Activated T-cell treated with anti-CD3 and anti-CD28 coated beads for 4 hours (primary cell): ENCODE measurements at regions not wholly inside any gene's neighbourhood (a gene's known extent, or its start where the extent isn't known, plus 50 kb on each side); places are given as distances from the start of the nearest gene placed in this dataset.
"Not testable (repeated sequence)": the region's sequence is repeated elsewhere in the genome, so short reads cannot be mapped to it uniquely, and the experiment has no call there.

Experiments
- DNase-seq: peaks from one replicate; pipeline ENCODE4 v3.0.0-alpha.2; 2020

DNA sequence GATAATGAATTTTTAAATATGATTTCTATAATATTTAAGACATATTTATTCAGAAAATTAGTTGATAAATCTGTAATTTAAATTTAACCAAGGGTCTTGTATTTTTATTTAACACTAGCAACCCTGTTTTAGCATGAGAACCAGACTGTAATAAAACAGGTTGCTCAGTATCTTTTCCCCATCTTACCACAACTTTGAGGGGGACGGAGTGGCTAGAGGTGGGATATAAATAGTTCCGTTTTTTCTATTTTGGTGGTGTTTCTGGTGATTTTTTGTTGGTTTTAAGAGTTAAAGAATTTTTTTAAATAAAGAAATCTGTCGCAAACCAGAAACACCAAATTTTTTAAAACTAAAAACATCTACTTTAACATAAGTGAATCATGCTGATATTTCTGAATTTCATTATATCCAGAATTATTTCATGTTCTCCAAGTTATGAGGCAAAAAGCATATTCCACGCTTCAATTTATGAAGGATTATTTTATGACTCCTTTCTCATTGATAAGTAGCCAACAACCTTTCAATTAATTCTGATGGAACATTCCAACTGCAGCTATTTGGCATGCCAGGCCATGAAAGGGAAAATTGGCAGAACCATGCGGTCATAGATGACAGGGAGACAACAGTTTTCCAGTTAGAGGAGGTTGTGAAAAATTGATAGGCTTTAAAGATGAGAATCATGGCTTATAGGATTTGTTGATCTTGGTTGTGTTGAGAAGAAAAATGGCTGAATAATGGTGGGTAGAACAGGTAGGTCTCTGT lies 151.9 kb upstream of the CARMIL1 start:
- no peak for DNase-seq

DNA sequence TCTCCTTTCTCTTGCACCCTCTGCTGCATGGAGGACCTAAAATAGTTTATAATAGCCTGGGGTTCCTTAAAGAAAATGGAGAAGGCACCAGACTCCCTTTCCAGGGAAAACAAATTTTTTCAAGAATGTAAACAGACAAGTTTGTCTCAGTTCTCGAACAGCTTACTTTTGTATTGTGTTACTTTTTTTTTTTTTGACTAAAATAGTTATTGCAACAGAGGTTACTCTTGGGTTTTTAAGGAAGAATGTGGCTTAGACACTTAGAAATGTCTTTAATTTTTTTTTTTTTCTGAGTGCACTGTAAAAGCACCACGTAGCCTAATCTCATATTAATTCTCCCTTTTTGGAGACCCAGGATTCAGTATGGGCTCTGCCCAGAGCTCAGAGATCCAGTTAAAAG lies 148.7 kb upstream of the CARMIL1 start:
- DNase-seq = no peak

GRCh38 chr6:25132934-25133333 lies 146.2 kb upstream of the CARMIL1 start:
- DNase-seq = no peak

DNA sequence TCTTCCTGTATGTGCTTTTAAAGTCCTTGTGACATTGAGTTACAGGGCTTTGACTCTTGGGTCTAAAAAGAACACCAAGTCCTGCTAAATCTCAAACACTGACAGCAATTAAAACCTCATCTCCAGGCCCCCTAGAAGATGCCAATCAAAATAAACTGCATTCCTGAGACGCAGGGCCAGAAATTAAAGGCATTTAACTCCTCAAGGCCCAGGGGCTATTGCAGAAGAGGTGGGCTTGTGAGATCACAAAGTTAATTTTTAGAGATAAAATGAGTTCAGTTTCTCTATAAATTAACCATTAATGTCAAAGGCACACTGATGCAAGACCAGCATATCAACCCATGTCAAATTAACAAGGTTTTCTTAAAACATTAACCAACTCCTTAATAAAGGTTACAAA lies 145.6 kb upstream of the CARMIL1 start:
- no peak for DNase-seq

GRCh38 chr6:25136854-25137253 lies 142.3 kb upstream of the CARMIL1 start:
- DNase-seq = no peak

- DNase-seq = no peak
Measured at GRCh38 chr6:25137480-25137879, 141.7 kb upstream of the CARMIL1 start.

- no peak for DNase-seq
Measured at GRCh38 chr6:25137916-25138232, 141.3 kb upstream of the CARMIL1 start.

GRCh38 chr6:25138233-25138933 lies 140.8 kb upstream of the CARMIL1 start:
- DNase-seq = peak; percentile 42

DNA sequence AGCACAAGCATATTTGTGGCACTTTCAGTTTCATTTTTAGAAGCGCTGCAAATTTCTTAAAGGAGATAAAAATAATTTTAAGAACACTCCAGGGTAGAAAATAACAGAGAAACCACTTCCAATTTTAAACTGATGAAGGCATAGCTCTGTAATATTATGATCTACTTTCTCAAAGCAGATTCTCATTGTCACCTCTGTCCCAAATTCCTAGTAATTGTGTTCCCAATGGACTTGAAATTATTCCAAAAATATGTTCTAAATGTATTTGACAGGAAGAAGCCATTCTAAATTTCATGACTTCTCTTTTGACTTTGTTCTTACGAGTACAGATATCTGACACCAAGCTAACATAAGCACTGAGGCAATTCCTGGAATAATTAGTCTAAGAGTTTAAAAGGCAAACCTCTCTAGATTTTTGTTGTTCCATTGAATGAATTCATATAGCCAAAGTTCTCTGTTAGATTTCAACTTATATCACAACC lies 140.2 kb upstream of the CARMIL1 start:
- no peak for DNase-seq

- not testable (repeated sequence) for DNase-seq
Measured at GRCh38 chr6:25139608-25140007, 139.6 kb upstream of the CARMIL1 start.

GRCh38 chr6:25142506-25142905 lies 136.7 kb upstream of the CARMIL1 start:
- no peak for DNase-seq

GRCh38 chr6:25144919-25145318 lies 134.3 kb upstream of the CARMIL1 start:
- no peak for DNase-seq

DNA sequence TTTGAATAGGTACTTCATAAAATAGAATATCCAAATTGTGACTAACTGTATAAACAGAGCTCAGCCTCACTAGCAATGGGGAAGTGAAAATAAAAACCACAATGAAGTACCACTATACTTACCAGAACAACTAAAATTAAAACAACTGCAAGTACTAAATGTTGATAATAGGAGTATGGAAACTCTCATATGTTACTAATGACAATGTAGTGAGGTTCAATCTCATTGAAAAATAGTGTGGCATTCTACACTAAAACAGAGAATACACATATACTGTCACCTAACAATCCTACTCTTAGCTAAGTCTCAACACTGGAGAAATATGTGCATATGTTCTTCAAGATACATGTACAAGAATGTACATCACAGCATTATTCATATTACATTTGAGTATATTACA lies 132.0 kb upstream of the CARMIL1 start:
- no peak for DNase-seq

- no peak for DNase-seq
Measured at GRCh38 chr6:25150031-25150430, 129.1 kb upstream of the CARMIL1 start.

DNA sequence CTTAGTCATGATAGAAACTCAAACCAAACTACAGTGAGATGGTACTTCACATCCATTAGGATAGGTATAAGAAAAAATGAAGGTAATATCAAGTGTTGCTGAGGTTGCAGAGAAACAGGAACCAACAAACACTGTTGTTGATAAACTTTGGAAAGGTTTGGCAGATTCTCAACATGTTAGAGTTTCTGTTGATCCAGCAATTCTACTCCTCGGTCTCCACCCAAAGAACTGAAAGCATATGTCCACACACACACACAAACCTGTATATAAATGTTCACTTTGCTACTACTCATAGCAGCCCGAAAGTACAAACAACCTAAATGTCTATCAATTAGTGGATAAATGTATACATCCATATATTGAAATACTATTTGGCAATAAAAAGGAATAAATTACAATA lies 128.3 kb upstream of the CARMIL1 start:
- DNase-seq = no peak

DNA sequence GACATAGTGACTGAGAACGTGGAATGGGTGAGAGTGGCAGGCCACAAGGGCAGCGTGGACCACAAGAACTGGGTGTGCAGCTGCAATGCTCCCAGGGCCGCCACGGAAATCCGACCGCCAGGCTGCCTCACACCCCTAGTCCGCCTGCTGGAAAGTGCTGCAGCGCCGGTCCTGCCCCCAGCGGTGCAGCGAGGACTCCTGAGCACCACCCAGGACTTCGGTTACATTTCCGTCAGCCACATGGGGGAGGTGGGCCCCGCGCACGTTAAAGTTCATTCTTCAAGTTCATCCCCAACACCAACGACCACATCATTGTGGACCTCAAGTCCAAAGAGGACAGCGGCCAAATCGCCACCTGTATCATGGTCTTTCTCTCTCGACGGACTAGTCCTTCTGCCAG lies 126.1 kb upstream of the CARMIL1 start:
- DNase-seq = no peak

DNA sequence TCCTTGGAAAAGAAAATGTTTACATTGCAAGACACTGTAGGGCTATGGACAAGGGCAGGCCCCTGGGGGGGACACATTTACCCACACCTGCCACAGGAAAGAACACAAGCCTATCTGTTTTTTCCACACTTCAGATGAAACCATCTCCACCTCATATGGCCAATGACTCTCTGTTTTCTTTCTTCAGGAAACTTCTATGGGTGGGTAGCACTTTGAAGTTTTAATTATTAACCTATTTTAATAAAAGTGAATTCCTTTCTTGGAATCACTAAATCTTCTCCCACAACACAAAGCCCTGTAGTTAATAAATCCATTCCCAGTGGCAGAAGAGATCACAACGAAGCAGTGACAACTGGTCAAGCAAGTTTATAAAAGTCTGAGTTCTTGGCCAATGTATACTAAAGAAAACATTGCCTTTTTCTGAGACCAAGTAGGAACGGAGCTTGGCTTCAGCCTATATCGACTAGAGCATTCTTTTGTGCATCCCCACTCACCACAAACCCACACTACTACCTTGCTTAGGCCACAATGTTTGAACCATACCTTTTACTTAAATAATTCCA lies 125.1 kb upstream of the CARMIL1 start:
- DNase-seq = no peak

- DNase-seq = no peak
Measured at GRCh38 chr6:25155211-25155610, 124.0 kb upstream of the CARMIL1 start.

DNA sequence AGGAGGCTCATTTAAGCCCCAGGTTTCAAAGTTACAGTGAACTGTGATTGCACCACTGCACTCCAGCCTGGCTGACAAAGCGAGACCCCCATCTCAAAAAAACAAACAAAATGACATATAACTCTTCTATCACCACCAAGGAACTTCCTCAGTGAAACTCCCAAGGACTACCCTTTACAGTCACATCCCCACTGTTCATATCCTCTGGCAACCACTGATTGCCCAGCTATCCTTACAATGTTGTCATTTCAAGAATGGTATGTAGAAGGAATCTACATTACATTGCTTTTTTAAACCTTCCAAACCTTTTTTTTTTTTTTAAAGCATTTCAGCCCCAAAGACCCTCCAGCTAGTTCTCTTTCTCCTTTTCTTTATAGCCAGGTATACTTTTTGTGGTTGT lies 123.1 kb upstream of the CARMIL1 start:
- DNase-seq = no peak

DNA sequence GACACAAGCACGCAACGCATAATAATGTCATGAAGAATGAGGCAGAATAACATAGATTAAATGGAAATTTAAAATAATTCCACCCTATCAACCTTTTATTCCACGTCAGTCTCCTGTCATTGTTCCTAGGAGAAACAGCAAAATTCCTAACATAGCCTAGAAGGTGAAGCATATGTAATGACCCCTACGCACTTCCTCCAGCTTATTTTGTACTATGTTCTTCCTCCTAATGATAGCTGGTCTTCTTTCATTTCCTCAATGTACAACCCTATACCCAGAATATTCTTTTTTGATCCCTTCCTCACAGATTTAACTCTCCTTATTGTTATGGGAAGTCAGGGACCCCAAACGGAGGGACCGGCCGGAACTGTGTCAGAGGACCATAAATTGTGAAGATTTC lies 122.0 kb upstream of the CARMIL1 start:
- no peak for DNase-seq

- DNase-seq = no peak
Measured at GRCh38 chr6:25157842-25158241, 121.3 kb upstream of the CARMIL1 start.

DNA sequence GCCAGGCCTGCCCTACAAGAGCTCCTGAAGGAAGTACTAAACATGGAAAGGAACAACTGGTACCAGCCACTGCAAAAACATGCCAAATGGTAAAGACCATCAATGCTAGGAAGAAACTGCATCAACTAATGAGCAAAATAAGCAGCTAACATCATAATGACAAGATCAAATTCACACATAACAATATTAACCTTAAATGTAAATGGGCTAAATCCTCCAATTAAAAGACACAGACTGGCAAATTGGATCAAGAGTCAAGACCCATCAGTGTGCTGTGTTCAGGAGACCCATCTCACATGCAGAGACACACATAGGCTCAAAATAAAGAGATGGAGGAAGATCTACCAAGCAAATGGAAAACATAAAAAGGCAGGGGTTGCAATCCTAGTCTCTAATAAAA lies 119.0 kb upstream of the CARMIL1 start:
- not testable (repeated sequence) for DNase-seq

- no peak for DNase-seq
Measured at GRCh38 chr6:25165177-25165576, 114.0 kb upstream of the CARMIL1 start.

DNA sequence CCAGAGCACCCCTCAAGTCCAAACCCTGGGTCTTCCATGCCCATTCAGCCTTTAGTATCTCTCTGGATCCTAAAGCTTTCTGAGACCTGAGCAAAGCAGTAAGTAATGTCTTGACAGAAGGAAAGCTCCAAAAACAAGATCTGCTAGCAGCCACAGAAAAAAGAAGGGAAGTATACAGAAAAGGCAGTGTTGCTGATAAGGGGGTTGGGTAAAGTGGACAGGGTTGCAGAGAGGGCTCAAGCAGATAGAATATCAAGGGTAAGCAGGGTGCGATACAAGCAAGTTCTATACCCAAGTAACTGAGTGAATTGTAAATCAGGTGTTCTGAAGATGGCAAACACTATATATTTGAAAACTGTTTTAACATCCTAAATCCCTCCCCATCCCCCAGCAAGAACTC lies 113.4 kb upstream of the CARMIL1 start:
- DNase-seq = no peak
